ENCODE measurements at regions not wholly inside any gene's neighbourhood (a gene's known extent, or its start where the extent isn't known, plus 50 kb on each side); places are given as distances from the start of the nearest gene placed in this dataset.

- ChIA-PET CTCF (no interaction called here), POLR2A (no interaction called here)
- H3K4me1 ChIP-seq (ENCODE audit: control insufficient read depth, insufficient read depth, low read length): no peaks in the 10 kb centered on the region
- no peak overlapping the region for H3K27ac ChIP-seq (ENCODE audit: extremely low read depth, low read depth, low read length)
- no peak for TF ChIP-seq YY1 (tag by site-specific recombination; IDR thresholded peaks at IDR 0.05)
- TF ChIP-seq ZNF558 (tag by site-specific recombination; IDR thresholded peaks at IDR 0.05): no peak
- no peak for TF ChIP-seq HOXA7 (CRISPR knock-in tag; IDR thresholded peaks at IDR 0.05; ENCODE audit: borderline replicate concordance)
- TF ChIP-seq ZNF174 (tag by site-specific recombination; IDR thresholded peaks at IDR 0.05): no peak
- no peak for TF ChIP-seq ZNF544 (tag by site-specific recombination; IDR thresholded peaks at IDR 0.05)
- no peak for TF ChIP-seq ZNF529 (tag by site-specific recombination; IDR thresholded peaks at IDR 0.05; ENCODE audit: insufficient replicate concordance)
- TF ChIP-seq, protein P1, sequence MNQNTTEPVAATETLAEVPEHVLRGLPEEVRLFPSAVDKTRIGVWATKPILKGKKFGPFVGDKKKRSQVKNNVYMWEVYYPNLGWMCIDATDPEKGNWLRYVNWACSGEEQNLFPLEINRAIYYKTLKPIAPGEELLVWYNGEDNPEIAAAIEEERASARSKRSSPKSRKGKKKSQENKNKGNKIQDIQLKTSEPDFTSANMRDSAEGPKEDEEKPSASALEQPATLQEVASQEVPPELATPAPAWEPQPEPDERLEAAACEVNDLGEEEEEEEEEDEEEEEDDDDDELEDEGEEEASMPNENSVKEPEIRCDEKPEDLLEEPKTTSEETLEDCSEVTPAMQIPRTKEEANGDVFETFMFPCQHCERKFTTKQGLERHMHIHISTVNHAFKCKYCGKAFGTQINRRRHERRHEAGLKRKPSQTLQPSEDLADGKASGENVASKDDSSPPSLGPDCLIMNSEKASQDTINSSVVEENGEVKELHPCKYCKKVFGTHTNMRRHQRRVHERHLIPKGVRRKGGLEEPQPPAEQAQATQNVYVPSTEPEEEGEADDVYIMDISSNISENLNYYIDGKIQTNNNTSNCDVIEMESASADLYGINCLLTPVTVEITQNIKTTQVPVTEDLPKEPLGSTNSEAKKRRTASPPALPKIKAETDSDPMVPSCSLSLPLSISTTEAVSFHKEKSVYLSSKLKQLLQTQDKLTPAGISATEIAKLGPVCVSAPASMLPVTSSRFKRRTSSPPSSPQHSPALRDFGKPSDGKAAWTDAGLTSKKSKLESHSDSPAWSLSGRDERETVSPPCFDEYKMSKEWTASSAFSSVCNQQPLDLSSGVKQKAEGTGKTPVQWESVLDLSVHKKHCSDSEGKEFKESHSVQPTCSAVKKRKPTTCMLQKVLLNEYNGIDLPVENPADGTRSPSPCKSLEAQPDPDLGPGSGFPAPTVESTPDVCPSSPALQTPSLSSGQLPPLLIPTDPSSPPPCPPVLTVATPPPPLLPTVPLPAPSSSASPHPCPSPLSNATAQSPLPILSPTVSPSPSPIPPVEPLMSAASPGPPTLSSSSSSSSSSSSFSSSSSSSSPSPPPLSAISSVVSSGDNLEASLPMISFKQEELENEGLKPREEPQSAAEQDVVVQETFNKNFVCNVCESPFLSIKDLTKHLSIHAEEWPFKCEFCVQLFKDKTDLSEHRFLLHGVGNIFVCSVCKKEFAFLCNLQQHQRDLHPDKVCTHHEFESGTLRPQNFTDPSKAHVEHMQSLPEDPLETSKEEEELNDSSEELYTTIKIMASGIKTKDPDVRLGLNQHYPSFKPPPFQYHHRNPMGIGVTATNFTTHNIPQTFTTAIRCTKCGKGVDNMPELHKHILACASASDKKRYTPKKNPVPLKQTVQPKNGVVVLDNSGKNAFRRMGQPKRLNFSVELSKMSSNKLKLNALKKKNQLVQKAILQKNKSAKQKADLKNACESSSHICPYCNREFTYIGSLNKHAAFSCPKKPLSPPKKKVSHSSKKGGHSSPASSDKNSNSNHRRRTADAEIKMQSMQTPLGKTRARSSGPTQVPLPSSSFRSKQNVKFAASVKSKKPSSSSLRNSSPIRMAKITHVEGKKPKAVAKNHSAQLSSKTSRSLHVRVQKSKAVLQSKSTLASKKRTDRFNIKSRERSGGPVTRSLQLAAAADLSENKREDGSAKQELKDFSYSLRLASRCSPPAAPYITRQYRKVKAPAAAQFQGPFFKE (tag by site-specific recombination; IDR thresholded peaks at IDR 0.05; ENCODE audit: borderline replicate concordance): no peak
- no peak for TF ChIP-seq KLF16 (tag by site-specific recombination; IDR thresholded peaks at IDR 0.05)
- TF ChIP-seq, protein P2, sequence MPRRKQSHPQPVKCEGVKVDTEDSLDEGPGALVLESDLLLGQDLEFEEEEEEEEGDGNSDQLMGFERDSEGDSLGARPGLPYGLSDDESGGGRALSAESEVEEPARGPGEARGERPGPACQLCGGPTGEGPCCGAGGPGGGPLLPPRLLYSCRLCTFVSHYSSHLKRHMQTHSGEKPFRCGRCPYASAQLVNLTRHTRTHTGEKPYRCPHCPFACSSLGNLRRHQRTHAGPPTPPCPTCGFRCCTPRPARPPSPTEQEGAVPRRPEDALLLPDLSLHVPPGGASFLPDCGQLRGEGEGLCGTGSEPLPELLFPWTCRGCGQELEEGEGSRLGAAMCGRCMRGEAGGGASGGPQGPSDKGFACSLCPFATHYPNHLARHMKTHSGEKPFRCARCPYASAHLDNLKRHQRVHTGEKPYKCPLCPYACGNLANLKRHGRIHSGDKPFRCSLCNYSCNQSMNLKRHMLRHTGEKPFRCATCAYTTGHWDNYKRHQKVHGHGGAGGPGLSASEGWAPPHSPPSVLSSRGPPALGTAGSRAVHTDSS (tag by site-specific recombination; IDR thresholded peaks at IDR 0.05): no peak
- TF ChIP-seq KLF17 (tag by site-specific recombination; IDR thresholded peaks at IDR 0.05): no peak
- TF ChIP-seq ZNF785 (tag by site-specific recombination; IDR thresholded peaks at IDR 0.05): no peak
- no peak for TF ChIP-seq ZNF404 (tag by site-specific recombination; IDR thresholded peaks at IDR 0.05)
- TF ChIP-seq ZNF335 (tag by site-specific recombination; conservative IDR thresholded peaks at IDR 0.05): no peak
- TF ChIP-seq GLIS1 (tag by site-specific recombination; IDR thresholded peaks at IDR 0.05): no peak
- TF ChIP-seq KLF1 (tag by site-specific recombination; IDR thresholded peaks at IDR 0.05): no peak
- H3K4me3 ChIP-seq (ENCODE audit: low read depth, low read length): no peak overlapping the region
- H3K36me3 ChIP-seq (ENCODE audit: control insufficient read depth in 2 of 2, insufficient read depth in 1 of 2, low read length in 2 of 2): no peaks in the 10 kb centered on the region
- H3K9me3 ChIP-seq (ENCODE audit: control insufficient read depth, insufficient read depth, low read depth, low read length): no peaks in the 10 kb centered on the region
Observed at GRCh38 chr5:60503771-60504170, 196.2 kb downstream of the DEPDC1B start.

DNA sequence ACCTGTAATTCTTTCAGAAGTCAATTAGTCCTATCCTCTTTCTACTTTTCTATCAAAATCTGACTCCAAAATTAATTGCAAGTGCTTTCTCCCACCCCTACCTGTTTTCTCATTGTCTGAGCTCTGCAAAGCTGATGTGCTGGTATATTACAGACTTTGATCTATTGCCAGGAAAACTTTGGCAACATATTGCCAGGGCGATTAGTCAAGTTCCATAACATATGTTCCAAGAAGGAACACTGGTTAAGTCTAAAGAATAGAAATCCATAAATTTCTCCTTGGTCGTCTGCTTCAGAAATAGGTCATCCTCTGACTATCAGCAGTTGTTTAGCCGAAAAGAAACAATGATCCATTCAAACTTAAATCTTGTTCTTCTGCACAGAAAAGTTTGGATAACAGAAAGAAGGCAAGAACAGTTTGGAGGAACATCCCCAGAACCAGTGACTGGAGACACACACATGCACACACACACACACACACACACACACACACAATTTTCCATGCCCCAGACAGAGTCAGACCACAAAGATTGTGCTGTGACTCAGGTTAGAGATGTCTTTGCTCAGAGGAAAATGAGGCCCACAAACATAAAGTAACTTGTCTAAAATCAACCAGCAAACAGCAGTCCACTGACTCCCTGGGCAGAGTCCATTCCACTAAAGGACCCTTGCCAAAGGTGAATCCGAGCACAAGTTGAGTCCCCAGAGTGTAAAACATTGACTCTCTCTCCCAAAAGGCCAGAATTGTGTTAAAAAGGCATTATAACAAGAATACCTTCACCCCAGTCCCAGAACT lies 202.1 kb downstream of the DEPDC1B start:
- Histone ChIP-seq H3K27ac (ENCODE audit: extremely low read depth, low read depth, low read length) (no peak overlapping the region), H3K4me3 (ENCODE audit: low read depth, low read length) (no peak overlapping the region), H3K4me1 (ENCODE audit: control insufficient read depth, insufficient read depth, low read length) (no peaks in the 10 kb centered on the region), H3K9me3 (ENCODE audit: control insufficient read depth, insufficient read depth, low read depth, low read length) (no peaks in the 10 kb centered on the region), H3K36me3 (ENCODE audit: control insufficient read depth in 2 of 2, insufficient read depth in 1 of 2, low read length in 2 of 2) (no peaks in the 10 kb centered on the region)
- CTCF ChIA-PET: no interaction called here
- POLR2A ChIA-PET: no interaction called here
- TF ChIP-seq ZNF837 (tag by site-specific recombination; IDR thresholded peaks at IDR 0.05) (no peak), HOXD13 (CRISPR knock-in tag; IDR thresholded peaks at IDR 0.05; ENCODE audit: borderline replicate concordance) (no peak), ZNF148 (tag by site-specific recombination; IDR thresholded peaks at IDR 0.05; ENCODE audit: borderline replicate concordance) (no peak), ZNF707 (tag by site-specific recombination; IDR thresholded peaks at IDR 0.05) (no peak), ZNF701 (tag by site-specific recombination; IDR thresholded peaks at IDR 0.05) (no peak), ZNF629 (tag by site-specific recombination; IDR thresholded peaks at IDR 0.05) (no peak), ZNF24 (tag by site-specific recombination; IDR thresholded peaks at IDR 0.05) (no peak), ZNF48 (tag by site-specific recombination; IDR thresholded peaks at IDR 0.05) (no peak)
- TF ChIP-seq, protein P3, sequence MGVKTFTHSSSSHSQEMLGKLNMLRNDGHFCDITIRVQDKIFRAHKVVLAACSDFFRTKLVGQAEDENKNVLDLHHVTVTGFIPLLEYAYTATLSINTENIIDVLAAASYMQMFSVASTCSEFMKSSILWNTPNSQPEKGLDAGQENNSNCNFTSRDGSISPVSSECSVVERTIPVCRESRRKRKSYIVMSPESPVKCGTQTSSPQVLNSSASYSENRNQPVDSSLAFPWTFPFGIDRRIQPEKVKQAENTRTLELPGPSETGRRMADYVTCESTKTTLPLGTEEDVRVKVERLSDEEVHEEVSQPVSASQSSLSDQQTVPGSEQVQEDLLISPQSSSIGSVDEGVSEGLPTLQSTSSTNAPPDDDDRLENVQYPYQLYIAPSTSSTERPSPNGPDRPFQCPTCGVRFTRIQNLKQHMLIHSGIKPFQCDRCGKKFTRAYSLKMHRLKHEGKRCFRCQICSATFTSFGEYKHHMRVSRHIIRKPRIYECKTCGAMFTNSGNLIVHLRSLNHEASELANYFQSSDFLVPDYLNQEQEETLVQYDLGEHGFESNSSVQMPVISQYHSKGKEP (tag by site-specific recombination; IDR thresholded peaks at IDR 0.05): no peak
